Cardiac muscle cell (in vitro differentiated cells and primary cell): ENCODE measurements at regions not wholly inside any gene's neighbourhood (a gene's known extent, or its start where the extent isn't known, plus 50 kb on each side); places are given as distances from the start of the nearest gene placed in this dataset.

Source experiments
- DNase-seq, 2 donors: peaks; one replicate each; pipeline versions ENCODE4 v3.0.0 to v3.0.0-alpha.2; 2010 to 2017; ENCODE audit warnings: low read depth in 1 of 2, low spot score in 1 of 2
- H3K27ac ChIP-seq: fragments of 200-600 bp; sonication (generic); 2 replicates; pipeline ENCODE4 v1.5.1; 2016
- H3K27me3 ChIP-seq: fragments of 200-600 bp; sonication (generic); 2 replicates; pipeline ENCODE4 v1.6.0; 2016; ENCODE audit warnings: control low read depth
- H3K36me3 ChIP-seq: fragments of 200-600 bp; sonication (generic); 2 replicates; pipeline ENCODE4 v1.5.1; 2016; ENCODE audit warnings: control low read depth
- H3K4me1 ChIP-seq: fragments of 200-600 bp; sonication (generic); 2 replicates; pipeline ENCODE4 v1.8.1; 2017; ENCODE audit warnings: low read depth, mild to moderate bottlenecking, mixed run types
- H3K4me3 ChIP-seq: fragments of 200-600 bp; sonication (generic); 2 replicates; pipeline ENCODE4 v1.5.1; 2016; ENCODE audit warnings: mild to moderate bottlenecking
- H3K9me3 ChIP-seq: fragments of 200-600 bp; sonication (generic); 2 replicates; pipeline ENCODE4 v1.5.1; 2017; ENCODE audit warnings: low read depth, mild to moderate bottlenecking, control low read depth
- CTCF ChIP-seq: IDR thresholded peaks from 2 replicates; pipeline ENCODE4 v1.5.1; 2012; ENCODE audit warnings: low read depth, mild to moderate bottlenecking, low read length

GRCh38 chr5:143699121-143699520 is 112.8 kb upstream of the HMHB1 start:
- no peak for TF ChIP-seq CTCF
- no peak for DNase-seq

GRCh38 chr5:143698574-143698973 is 113.4 kb upstream of the HMHB1 start:
- Histone ChIP-seq H3K9me3 (no peaks in the 10 kb centered on the region), H3K36me3 (no peaks in the 10 kb centered on the region), H3K27ac (no peak overlapping the region), H3K27me3 (no peaks in the 10 kb centered on the region), H3K4me1 (no peaks in the 10 kb centered on the region), H3K4me3 (no peak overlapping the region)
- no peak for TF ChIP-seq CTCF
- DNase-seq: no peak

More at GRCh38 chr5:143699121-143699520, 112.8 kb upstream of the HMHB1 start:
- Histone ChIP-seq H3K27me3 (no peaks in the 10 kb centered on the region), H3K4me1 (no peaks in the 10 kb centered on the region), H3K36me3 (no peaks in the 10 kb centered on the region), H3K4me3 (no peak overlapping the region), H3K9me3 (no peaks in the 10 kb centered on the region), H3K27ac (no peak overlapping the region)

- no peaks in the 10 kb centered on the region for H3K27me3 ChIP-seq
- H3K9me3 ChIP-seq: no peaks in the 10 kb centered on the region
- no peak overlapping the region for H3K4me3 ChIP-seq
- no peaks in the 10 kb centered on the region for H3K36me3 ChIP-seq
- no peak for TF ChIP-seq CTCF
- H3K4me1 ChIP-seq: no peaks in the 10 kb centered on the region
- DNase-seq: no peak
- no peak overlapping the region for H3K27ac ChIP-seq
Observed at GRCh38 chr5:143696921-143697320, 115.0 kb upstream of the HMHB1 start.

GRCh38 chr5:143695941-143696340 is 116.0 kb upstream of the HMHB1 start:
- no peaks in the 10 kb centered on the region for H3K36me3 ChIP-seq
- H3K27me3 ChIP-seq: no peaks in the 10 kb centered on the region
- H3K9me3 ChIP-seq: no peaks in the 10 kb centered on the region
- no peak for TF ChIP-seq CTCF
- H3K4me1 ChIP-seq: no peaks in the 10 kb centered on the region
- H3K4me3 ChIP-seq: no peak overlapping the region
- no peak overlapping the region for H3K27ac ChIP-seq
- DNase-seq: no peak

- no peak for TF ChIP-seq CTCF
- no peaks in the 10 kb centered on the region for H3K9me3 ChIP-seq
- no peak overlapping the region for H3K4me3 ChIP-seq
- no peak overlapping the region for H3K27ac ChIP-seq
- DNase-seq: no peak
- H3K27me3 ChIP-seq: no peaks in the 10 kb centered on the region
- H3K4me1 ChIP-seq: no peaks in the 10 kb centered on the region
- H3K36me3 ChIP-seq: no peaks in the 10 kb centered on the region
Observed at GRCh38 chr5:143695244-143695864, 116.6 kb upstream of the HMHB1 start.

- Histone ChIP-seq H3K27me3 (no peaks in the 10 kb centered on the region), H3K36me3 (no peaks in the 10 kb centered on the region), H3K9me3 (no peaks in the 10 kb centered on the region), H3K4me3 (no peak overlapping the region), H3K27ac (no peak overlapping the region), H3K4me1 (no peaks in the 10 kb centered on the region)
- no peak for TF ChIP-seq CTCF
- DNase-seq: peak in 1 of 2 donors; percentile 52
Observed at GRCh38 chr5:143694357-143694756, 117.6 kb upstream of the HMHB1 start.
